ENCODE measurements at regions not wholly inside any gene's neighbourhood (a gene's known extent, or its start where the extent isn't known, plus 50 kb on each side); places are given as distances from the start of the nearest gene placed in this dataset.
"Not testable (repeated sequence)": the region's sequence is repeated elsewhere in the genome, so short reads cannot be mapped to it uniquely, and the experiment has no call there.

DNA sequence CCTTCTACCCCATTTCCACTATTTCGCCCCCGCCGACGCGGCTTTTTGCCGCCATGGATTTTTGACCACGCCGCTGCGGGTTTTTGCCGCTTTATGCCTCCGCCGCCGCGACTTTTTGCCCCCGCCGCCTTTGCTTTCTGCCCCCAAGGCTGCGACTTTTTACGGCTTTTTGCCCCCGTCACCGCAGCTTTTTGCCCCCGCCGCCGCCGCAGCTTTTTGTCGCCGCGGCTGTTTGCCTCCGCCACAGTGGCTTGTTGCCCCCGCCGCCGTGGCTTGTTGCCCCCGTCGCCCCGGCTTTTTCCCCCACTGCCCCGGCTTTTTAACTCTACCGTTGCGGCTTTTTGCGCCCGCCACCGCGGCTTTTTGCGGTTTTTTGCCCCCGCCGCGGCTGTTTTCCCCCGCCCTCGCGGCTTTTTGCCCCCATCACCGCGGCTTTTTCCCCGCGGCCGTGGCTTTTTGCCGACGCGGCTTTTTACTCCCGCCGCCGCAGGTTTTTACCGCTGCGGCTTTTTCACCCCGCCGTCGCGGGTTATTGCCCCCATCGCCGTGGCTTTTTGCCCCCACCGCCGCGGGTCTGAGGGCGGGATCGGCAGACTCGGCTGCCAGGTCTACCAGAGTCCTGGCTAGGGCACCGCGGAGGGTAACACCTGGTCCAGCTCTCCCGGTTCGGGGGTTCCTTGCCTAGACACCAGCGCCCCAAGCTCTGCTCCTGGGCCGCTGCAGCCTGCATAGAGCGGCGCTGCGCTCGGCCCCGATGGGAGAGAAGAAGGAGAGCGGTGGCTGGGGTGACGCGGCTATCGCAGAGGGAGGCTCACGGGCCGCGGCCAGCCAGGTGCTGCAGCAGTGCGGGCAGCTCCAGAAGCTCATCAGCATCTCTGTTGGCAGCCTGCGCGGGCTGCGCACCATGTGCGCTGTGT is 562.7 kb upstream of the WSB1 start:
- TF ChIP-seq EP300 (IDR thresholded peaks at IDR 0.05) = no peak
- TF ChIP-seq CTCF (IDR thresholded peaks at IDR 0.05) = no peak
- TF ChIP-seq POLR2AphosphoS5 (IDR thresholded peaks at IDR 0.05) = no peak
- no peak for TF ChIP-seq POLR2A (IDR thresholded peaks at IDR 0.05)
- no peak for DNase-seq
- Histone ChIP-seq H3K4me3 (no peak overlapping the region), H3K27ac (no peak overlapping the region), H3K36me3 (no peaks in the 10 kb centered on the region), H3K4me1 (no peaks in the 10 kb centered on the region), H3K9me3 (peaks cover 0 to 2% (median 0%) of the 10 kb centered on the region in 4 donors), H3K27me3 (peaks cover 0 to 15% (median 0%) of the 10 kb centered on the region in 3 donors)
- intact Hi-C loops (cut with DNase I) = no loop called here
- 65 to 81% methylated on average over 96 of the region's 96 CpGs for WGBS, 2 donors

GRCh38 chr17:26731926-26732325 is 562.0 kb upstream of the WSB1 start:
- 72 to 84% methylated on average over 22 of the region's 22 CpGs for WGBS, 2 donors
- H3K9me3 ChIP-seq; H3K36me3 ChIP-seq; H3K27ac ChIP-seq; intact Hi-C loops (cut with DNase I); H3K4me1 ChIP-seq; H3K4me3 ChIP-seq: not testable (repeated sequence)
- H3K27me3 ChIP-seq = peaks cover 0 to 15% (median 0%) of the 10 kb centered on the region in 3 donors
- DNase-seq = peak; percentile 64

DNA sequence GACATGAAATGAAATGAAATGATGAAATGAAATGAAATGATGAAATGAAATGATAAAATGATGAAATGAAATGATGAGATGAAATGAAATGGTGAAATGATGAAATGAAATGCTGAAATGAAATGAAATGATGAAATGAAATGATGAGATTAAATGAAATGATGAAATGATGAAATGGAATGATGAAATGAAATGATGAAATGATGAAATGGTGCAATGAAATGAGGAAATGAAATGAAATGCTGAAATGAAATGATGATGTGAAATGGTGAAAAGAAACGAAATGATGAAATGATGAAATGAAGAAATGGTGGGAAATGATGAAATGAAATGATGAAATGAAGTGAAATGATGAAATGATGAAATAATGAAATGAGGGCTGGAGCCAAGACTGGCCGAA is 559.1 kb upstream of the WSB1 start:
- H3K36me3 ChIP-seq; DNase-seq; H3K27ac ChIP-seq; H3K4me3 ChIP-seq; H3K4me1 ChIP-seq; H3K9me3 ChIP-seq; intact Hi-C loops (cut with DNase I): not testable (repeated sequence)
- 46 to 55% methylated on average over 2 of the region's 2 CpGs for WGBS, 2 donors
- peaks cover 0 to 15% (median 0%) of the 10 kb centered on the region in 3 donors for H3K27me3 ChIP-seq

GRCh38 chr17:26735977-26736376 is 557.9 kb upstream of the WSB1 start:
- H3K4me3 ChIP-seq; H3K4me1 ChIP-seq; H3K9me3 ChIP-seq; intact Hi-C loops (cut with DNase I); H3K27ac ChIP-seq; H3K36me3 ChIP-seq; DNase-seq: not testable (repeated sequence)
- whole genome bisulfite sequencing, 2 donors = 84 to 85% methylated on average over 4 of the region's 6 CpGs
- peaks cover 0 to 13% (median 0%) of the 10 kb centered on the region in 3 donors for H3K27me3 ChIP-seq

DNA sequence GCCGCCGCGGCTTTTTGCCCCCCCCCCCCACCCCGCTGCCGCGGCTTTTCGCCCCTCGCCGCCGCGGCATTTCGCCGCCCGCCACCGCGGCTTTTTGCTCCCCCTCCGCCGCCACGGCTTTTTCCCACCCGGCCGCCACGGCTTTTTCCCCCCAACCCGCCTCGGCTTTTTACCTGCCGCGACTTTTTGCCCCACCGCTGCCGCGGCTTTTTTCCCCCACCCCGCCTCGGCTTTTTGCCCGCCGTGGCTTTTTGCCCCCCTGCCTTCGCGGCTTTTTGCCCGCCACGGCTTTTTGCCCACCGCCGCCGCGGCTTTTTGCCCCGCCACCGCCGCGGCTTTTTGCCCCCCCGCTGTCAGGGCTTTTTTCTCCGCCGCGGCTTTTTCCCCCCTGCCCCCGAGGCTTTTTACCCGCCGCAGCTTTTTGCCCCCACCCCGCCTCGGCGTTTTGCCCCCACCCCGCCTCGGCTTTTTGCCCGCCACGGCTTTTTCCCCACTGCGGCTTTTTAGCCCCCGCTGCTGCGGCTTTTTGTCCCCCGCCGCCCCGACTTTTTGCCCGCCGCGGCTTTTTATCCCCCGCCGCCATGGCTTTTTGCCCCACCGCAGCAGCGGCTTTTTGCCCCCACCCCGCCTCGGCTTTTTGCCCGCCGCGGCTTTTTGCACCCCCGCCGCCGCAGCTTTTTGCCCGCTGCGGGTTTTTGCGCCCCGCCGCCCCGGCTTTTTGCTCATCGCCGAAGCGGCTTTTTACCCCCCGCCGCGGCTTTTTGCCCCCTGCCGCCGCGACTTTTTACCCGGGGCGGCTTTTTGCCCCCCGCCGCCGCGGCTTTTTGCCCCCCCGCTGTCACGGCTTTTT is 527.8 kb upstream of the WSB1 start:
- Histone ChIP-seq H3K36me3 (no peaks in the 10 kb centered on the region), H3K27me3 (peaks cover 0 to 20% (median 11%) of the 10 kb centered on the region in 3 donors), H3K9me3 (peaks cover 0 to 3% (median 0%) of the 10 kb centered on the region in 4 donors), H3K4me1 (no peaks in the 10 kb centered on the region), H3K4me3 (no peak overlapping the region), H3K27ac (no peak overlapping the region)
- no peak for DNase-seq
- intact Hi-C loops (cut with DNase I) = no loop called here
- TF ChIP-seq POLR2A (IDR thresholded peaks at IDR 0.05) = no peak
- TF ChIP-seq EP300 (IDR thresholded peaks at IDR 0.05) = no peak
- no peak for TF ChIP-seq CTCF (IDR thresholded peaks at IDR 0.05)
- TF ChIP-seq POLR2AphosphoS5 (IDR thresholded peaks at IDR 0.05) = no peak
- 64 to 76% methylated on average over 103 of the region's 103 CpGs for WGBS, 2 donors

DNA sequence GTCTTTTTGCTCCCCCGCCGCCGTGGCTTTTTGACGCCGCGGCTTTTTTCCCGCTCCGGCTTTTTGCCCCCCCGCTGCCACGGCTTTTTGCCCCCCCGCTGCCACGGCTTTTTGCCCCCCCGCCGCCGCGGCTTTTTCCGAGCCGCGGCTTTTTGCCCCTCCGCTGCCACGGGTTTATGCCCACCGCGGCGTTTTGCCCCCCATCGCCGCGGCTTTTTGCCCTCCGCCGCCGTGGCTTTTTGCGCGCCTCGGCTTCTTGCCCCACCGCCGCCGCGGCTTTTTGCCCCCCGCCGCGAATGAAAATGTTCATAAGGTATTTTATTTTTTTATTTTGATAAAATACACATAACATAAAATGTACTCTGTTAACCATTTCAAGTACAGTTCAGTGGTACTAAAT is 527.2 kb upstream of the WSB1 start:
- DNase-seq = no peak
- WGBS, 2 donors = 67 to 81% methylated on average over 40 of the region's 40 CpGs
- Histone ChIP-seq H3K36me3 (no peaks in the 10 kb centered on the region), H3K27me3 (peaks cover 0 to 20% (median 11%) of the 10 kb centered on the region in 3 donors), H3K4me3 (no peak overlapping the region), H3K27ac (no peak overlapping the region), H3K9me3 (peaks cover 0 to 3% (median 0%) of the 10 kb centered on the region in 4 donors), H3K4me1 (no peaks in the 10 kb centered on the region)
- intact Hi-C loops (cut with DNase I) = no loop called here
- TF ChIP-seq POLR2AphosphoS5 (IDR thresholded peaks at IDR 0.05) = no peak

Data from sigmoid colon (tissue), 6 donors.